Activated CD8-positive, alpha-beta T cell treated with anti-CD3 and anti-CD28 coated beads, Interleukin-2, amount 10 ng/mL, durations not matched to agents 7 days and 5 days (primary cell): ENCODE measurements at regions not wholly inside any gene's neighbourhood (a gene's known extent, or its start where the extent isn't known, plus 50 kb on each side); places are given as distances from the start of the nearest gene placed in this dataset.

Experiments used
- ATAC-seq: fragments of 150-1000 bp; cut with Tn5 transposase; one replicate; pipeline ENCODE4 v1.10.0; 2021; ENCODE audit warnings: moderate library complexity
- CTCF ChIA-PET: fragments of 350-600 bp; sonication (Branson Sonifier 250); formaldehyde crosslinking; loops from one replicate; lab custom pipeline; 2021; ENCODE audit warnings: antibody characterized with exemption; lab: Charles Lee
- POLR2A ChIA-PET: fragments of 350-600 bp; sonication (Branson Sonifier 250); formaldehyde crosslinking; loops from one replicate; lab custom pipeline; 2021; ENCODE audit warnings: antibody characterized with exemption; lab: Charles Lee
- DNase-seq: peaks from one replicate; pipeline ENCODE4 v3.0.0-alpha.2; 2020
- H3K27ac Mint-ChIP-seq: one replicate; pipeline ENCODE4 v1.8.0; 2021; ENCODE audit warnings: mild to moderate bottlenecking, mixed read lengths
- H3K27me3 Mint-ChIP-seq: one replicate; pipeline ENCODE4 v1.8.0; 2021; ENCODE audit warnings: low read depth, mixed read lengths
- H3K36me3 Mint-ChIP-seq: one replicate; pipeline ENCODE4 v1.8.0; 2021; ENCODE audit warnings: low read depth, mixed read lengths
- H3K4me1 Mint-ChIP-seq: one replicate; pipeline ENCODE4 v1.8.0; 2021; ENCODE audit warnings: low read depth, mixed read lengths
- H3K4me3 Mint-ChIP-seq: one replicate; pipeline ENCODE4 v1.8.0; 2021; ENCODE audit warnings: mild to moderate bottlenecking, mixed read lengths
- H3K9me3 Mint-ChIP-seq: one replicate; pipeline ENCODE4 v1.8.0; 2022; ENCODE audit warnings: mixed read lengths; ENCODE audit not compliant: insufficient read depth

DNA sequence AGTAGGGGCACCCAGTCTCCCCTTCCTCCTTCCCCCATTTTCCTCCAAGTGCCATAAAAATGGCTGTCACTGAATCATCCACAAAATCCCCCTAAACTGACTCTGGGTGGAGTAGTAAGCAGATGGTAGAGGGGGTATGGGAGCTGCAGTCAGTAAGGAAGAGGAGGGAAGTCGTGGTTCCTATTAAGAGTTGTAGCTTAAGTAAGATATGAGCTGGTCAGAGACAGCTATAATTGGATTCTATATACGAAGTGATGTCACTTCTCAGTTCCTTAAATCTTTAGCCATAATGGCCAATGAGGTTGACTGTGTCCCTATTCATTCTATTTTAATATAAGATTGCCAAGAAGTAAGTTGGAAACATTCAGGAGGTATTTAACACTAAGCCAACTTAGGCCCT is 131.7 kb downstream of the SLC16A9 start:
- ATAC-seq (no peak), DNase-seq (no peak)
- Mint-ChIP-seq H3K27ac (no peak overlapping the region), H3K4me3 (no peak overlapping the region), H3K36me3 (no peaks in the 10 kb centered on the region), H3K9me3 (no peaks in the 10 kb centered on the region), H3K4me1 (no peaks in the 10 kb centered on the region), H3K27me3 (no peaks in the 10 kb centered on the region)
- POLR2A ChIA-PET = no interaction called here
- CTCF ChIA-PET = no interaction called here

DNA sequence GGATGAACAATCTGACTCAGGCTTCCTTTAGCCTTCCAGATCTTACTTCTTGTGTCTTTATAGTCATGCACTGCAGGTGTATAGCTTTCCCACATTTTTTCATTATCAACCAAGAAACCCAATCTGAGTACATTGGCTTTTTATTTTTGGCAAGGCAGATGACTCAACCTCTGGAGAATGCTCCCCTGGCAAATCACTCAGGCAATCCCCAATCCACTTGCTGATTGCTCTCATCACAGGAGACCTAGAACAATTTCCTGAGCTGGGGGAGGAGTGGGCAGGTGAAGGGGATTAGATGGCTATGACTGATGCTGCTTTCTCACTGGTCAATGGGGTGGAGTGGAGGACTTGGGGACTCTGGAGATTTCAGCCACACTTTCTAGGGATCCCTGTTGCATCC is 134.4 kb downstream of the SLC16A9 start:
- Mint-ChIP-seq H3K4me3 (no peak overlapping the region), H3K4me1 (no peaks in the 10 kb centered on the region), H3K9me3 (no peaks in the 10 kb centered on the region), H3K27me3 (peaks cover 2% of the 10 kb centered on the region), H3K27ac (no peak overlapping the region), H3K36me3 (no peaks in the 10 kb centered on the region)
- ChIA-PET POLR2A (no interaction called here), CTCF (no interaction called here)
- DNase-seq = no peak
- no peak for ATAC-seq

DNA sequence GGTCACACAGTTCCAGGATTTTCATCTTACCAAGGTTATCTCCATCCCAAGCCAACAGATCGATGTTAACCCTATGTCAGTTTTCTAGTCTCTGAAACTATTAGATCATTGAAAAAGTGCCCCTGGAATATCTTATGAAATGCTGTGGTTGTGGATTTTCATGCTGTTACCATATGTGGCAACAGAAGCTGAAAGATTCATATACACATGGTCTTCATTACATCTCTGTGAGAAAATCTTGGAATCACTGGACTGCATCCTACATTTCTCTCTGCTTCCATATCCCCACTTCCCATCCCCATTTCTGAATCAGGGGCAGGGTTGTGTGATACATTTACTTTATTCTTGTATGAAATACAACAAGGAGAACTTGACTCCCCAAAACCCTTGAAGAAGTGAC is 146.1 kb downstream of the SLC16A9 start:
- Mint-ChIP-seq H3K4me1 (no peaks in the 10 kb centered on the region), H3K9me3 (no peaks in the 10 kb centered on the region), H3K27ac (no peak overlapping the region), H3K36me3 (no peaks in the 10 kb centered on the region), H3K27me3 (no peaks in the 10 kb centered on the region), H3K4me3 (no peak overlapping the region)
- ChIA-PET POLR2A (no interaction called here), CTCF (no interaction called here)
- ATAC-seq (no peak), DNase-seq (no peak)

- no peak for ATAC-seq
- DNase-seq = no peak
- CTCF ChIA-PET = no interaction called here
- POLR2A ChIA-PET = no interaction called here
- no peak overlapping the region for H3K4me3 Mint-ChIP-seq
- H3K27ac Mint-ChIP-seq = no peak overlapping the region
- H3K36me3 Mint-ChIP-seq = no peaks in the 10 kb centered on the region
- no peaks in the 10 kb centered on the region for H3K4me1 Mint-ChIP-seq
- H3K27me3 Mint-ChIP-seq = no peaks in the 10 kb centered on the region
- H3K9me3 Mint-ChIP-seq = no peaks in the 10 kb centered on the region
These were observed 147.5 kb downstream of the SLC16A9 start for GRCh38 chr10:59562126-59562525.

GRCh38 chr10:59561477-59562121 is 148.1 kb downstream of the SLC16A9 start:
- ATAC-seq = no peak
- no peaks in the 10 kb centered on the region for H3K9me3 Mint-ChIP-seq
- CTCF ChIA-PET = no interaction called here
- H3K4me1 Mint-ChIP-seq = no peaks in the 10 kb centered on the region
- no peaks in the 10 kb centered on the region for H3K27me3 Mint-ChIP-seq
- H3K4me3 Mint-ChIP-seq = no peak overlapping the region
- no peaks in the 10 kb centered on the region for H3K36me3 Mint-ChIP-seq
- POLR2A ChIA-PET = no interaction called here
- DNase-seq = no peak
- H3K27ac Mint-ChIP-seq = no peak overlapping the region

DNA sequence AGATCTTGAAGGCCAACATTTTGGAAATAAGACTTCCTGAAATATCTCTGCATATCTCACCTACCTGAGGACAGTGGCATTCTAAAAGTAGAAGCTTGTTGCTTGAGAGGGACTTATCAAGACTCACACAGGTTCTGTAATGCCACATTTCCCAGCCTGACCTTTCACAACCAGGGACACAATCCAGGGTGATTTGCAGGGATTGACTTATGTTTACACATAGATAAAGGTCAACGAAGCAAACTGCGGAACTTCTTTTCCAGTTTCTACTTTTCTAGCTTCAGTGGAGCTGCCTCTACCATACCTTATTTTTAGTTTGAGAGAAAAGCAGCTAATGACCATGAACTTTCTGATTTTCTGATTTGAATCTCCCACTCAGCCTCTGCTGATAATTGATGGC is 148.7 kb downstream of the SLC16A9 start:
- no peak for ATAC-seq
- H3K4me3 Mint-ChIP-seq = no peak overlapping the region
- H3K36me3 Mint-ChIP-seq = no peaks in the 10 kb centered on the region
- H3K9me3 Mint-ChIP-seq = no peaks in the 10 kb centered on the region
- no peaks in the 10 kb centered on the region for H3K27me3 Mint-ChIP-seq
- ChIA-PET CTCF (no interaction called here), POLR2A (no interaction called here)
- H3K4me1 Mint-ChIP-seq = no peaks in the 10 kb centered on the region
- DNase-seq = no peak
- H3K27ac Mint-ChIP-seq = no peak overlapping the region

DNA sequence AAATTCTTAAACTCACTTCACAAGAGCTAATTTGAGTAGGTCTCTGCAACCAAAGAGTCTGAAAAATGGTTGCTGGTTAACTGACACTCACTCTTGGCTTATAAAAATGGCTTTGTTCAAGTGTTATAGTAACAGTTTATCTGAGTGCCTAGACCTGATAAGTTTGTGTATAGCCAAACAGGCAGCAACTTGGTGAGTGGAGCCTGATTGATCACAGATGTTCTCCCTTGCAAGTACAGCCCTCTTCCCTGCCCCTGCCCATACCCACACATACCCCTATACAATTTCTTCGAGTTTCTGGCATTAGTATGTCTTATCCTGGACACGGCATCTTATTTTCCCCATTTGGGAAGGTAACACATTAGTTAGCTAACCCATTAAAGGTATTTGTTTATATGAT is 149.5 kb downstream of the SLC16A9 start:
- no peaks in the 10 kb centered on the region for H3K27me3 Mint-ChIP-seq
- CTCF ChIA-PET = no interaction called here

DNA sequence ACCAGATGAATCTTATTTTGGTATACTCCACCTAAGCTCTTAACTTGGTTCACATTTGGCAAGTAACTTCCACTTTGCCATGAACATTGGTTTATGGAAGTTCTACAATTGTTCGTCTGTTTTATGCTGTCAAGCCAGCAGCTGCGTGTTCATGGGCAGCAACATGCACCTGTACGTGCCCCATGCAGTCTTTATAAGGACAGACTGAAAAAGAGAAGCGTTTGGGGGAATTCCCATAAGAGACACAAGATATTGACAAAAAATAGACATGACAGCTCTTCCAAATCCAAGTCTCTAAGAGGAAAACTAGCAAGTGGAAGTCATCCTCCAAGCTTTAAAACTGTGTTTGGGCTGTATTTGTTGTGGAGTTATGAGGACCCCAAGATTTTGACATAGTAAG is 151.6 kb downstream of the SLC16A9 start:
- ATAC-seq (no peak), DNase-seq (no peak)
- ChIA-PET CTCF (no interaction called here), POLR2A (no interaction called here)
- Mint-ChIP-seq H3K27me3 (no peaks in the 10 kb centered on the region), H3K27ac (no peak overlapping the region), H3K4me3 (no peak overlapping the region), H3K36me3 (no peaks in the 10 kb centered on the region), H3K9me3 (no peaks in the 10 kb centered on the region), H3K4me1 (no peaks in the 10 kb centered on the region)

More for the DNA sequence above, 149.5 kb downstream of the SLC16A9 start:
- DNase-seq = no peak
- no peaks in the 10 kb centered on the region for H3K9me3 Mint-ChIP-seq
- H3K4me1 Mint-ChIP-seq = no peaks in the 10 kb centered on the region
- no peaks in the 10 kb centered on the region for H3K36me3 Mint-ChIP-seq
- POLR2A ChIA-PET = no interaction called here
- ATAC-seq = no peak
- no peak overlapping the region for H3K27ac Mint-ChIP-seq
- H3K4me3 Mint-ChIP-seq = no peak overlapping the region

DNA sequence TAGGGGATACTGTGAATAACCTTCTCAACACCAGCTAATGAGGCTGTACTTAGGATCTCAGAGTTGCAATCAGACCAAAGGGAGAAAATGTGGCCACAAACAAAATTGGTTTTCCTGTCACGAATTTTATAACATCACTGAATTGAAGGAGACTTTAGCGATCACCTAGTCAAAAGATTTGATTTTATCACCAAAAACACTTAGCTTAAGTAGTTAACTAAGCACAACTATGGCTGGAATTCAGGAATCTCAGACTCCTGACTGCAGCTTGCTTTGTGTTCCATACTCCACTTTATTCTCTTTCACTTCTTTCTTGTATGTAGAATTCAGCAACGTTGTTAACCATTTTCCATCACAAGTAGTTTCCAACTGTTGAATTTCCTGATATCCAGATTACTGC is 152.0 kb downstream of the SLC16A9 start:
- ChIA-PET CTCF (no interaction called here), POLR2A (no interaction called here)
- H3K4me3 Mint-ChIP-seq = no peak overlapping the region
- no peak for DNase-seq
- ATAC-seq = no peak
- H3K27me3 Mint-ChIP-seq = no peaks in the 10 kb centered on the region
- no peaks in the 10 kb centered on the region for H3K9me3 Mint-ChIP-seq
- H3K4me1 Mint-ChIP-seq = no peaks in the 10 kb centered on the region
- H3K27ac Mint-ChIP-seq = no peak overlapping the region
- no peaks in the 10 kb centered on the region for H3K36me3 Mint-ChIP-seq

- Mint-ChIP-seq H3K36me3 (no peaks in the 10 kb centered on the region), H3K27ac (no peak overlapping the region), H3K27me3 (no peaks in the 10 kb centered on the region), H3K4me3 (no peak overlapping the region), H3K9me3 (no peaks in the 10 kb centered on the region), H3K4me1 (no peaks in the 10 kb centered on the region)
- DNase-seq (no peak), ATAC-seq (no peak)
- ChIA-PET POLR2A (no interaction called here), CTCF (no interaction called here)
These were observed 152.6 kb downstream of the SLC16A9 start for GRCh38 chr10:59557052-59557451.

GRCh38 chr10:59553162-59553900 is 156.3 kb downstream of the SLC16A9 start:
- CTCF ChIA-PET = no interaction called here
- POLR2A ChIA-PET = no interaction called here
- H3K27ac Mint-ChIP-seq = no peak overlapping the region

DNA sequence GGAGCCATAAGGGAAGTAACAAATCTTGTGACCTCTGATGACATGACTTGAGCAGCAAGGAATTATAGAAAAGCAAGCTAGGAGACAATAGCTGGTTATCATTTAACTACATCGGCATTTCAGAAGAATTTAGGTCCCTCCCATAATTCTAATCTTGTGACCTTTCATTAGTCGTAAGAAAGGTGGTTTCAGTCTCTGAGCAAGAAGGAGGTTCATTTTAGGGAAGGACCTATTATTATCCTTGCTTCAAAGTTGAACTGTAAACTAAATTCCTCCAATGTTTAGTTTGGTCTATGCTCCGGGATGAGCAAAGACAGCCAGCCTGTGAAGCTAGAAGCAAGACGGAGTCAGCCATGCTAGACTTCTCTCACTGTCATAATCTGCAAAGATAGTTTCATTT is 159.6 kb downstream of the SLC16A9 start:
- no peaks in the 10 kb centered on the region for H3K36me3 Mint-ChIP-seq
- H3K27ac Mint-ChIP-seq = no peak overlapping the region
- no peak overlapping the region for H3K4me3 Mint-ChIP-seq
- no peaks in the 10 kb centered on the region for H3K27me3 Mint-ChIP-seq
- no peaks in the 10 kb centered on the region for H3K9me3 Mint-ChIP-seq
- ChIA-PET POLR2A (no interaction called here), CTCF (no interaction called here)
- ATAC-seq (no peak), DNase-seq (no peak)
- H3K4me1 Mint-ChIP-seq = no peaks in the 10 kb centered on the region

More at GRCh38 chr10:59553162-59553900, 156.3 kb downstream of the SLC16A9 start:
- no peaks in the 10 kb centered on the region for H3K9me3 Mint-ChIP-seq
- no peaks in the 10 kb centered on the region for H3K27me3 Mint-ChIP-seq
- DNase-seq = no peak
- no peaks in the 10 kb centered on the region for H3K36me3 Mint-ChIP-seq
- H3K4me1 Mint-ChIP-seq = no peaks in the 10 kb centered on the region
- no peak for ATAC-seq
- H3K4me3 Mint-ChIP-seq = no peak overlapping the region
